Colonic mucosa (tissue), 4 donors: ENCODE measurements at regions not wholly inside any gene's neighbourhood (a gene's known extent, or its start where the extent isn't known, plus 50 kb on each side); places are given as distances from the start of the nearest gene placed in this dataset.

Experiments
- DNase-seq: peaks from one replicate; pipeline ENCODE4 v3.0.0-alpha.2; 2020
- H3K27ac ChIP-seq: fragments of 200-600 bp; one replicate; pipeline ENCODE4 v1.8.0; 2021
- H3K27me3 ChIP-seq: fragments of 200-600 bp; one replicate; pipeline ENCODE4 v1.8.0; 2021
- H3K36me3 ChIP-seq: fragments of 200-600 bp; one replicate; pipeline ENCODE4 v1.8.0; 2021
- H3K4me1 ChIP-seq: fragments of 200-600 bp; one replicate; pipeline ENCODE4 v1.8.0; 2021; ENCODE audit warnings: mild to moderate bottlenecking
- H3K4me3 ChIP-seq: fragments of 200-600 bp; one replicate; pipeline ENCODE4 v1.8.0; 2021
- H3K9ac ChIP-seq, 2 donors: one replicate each; pipeline ENCODE4 v1.7.0; 2013; ENCODE audit warnings: control low read depth in 2 of 2, low read depth in 2 of 2, low read length in 2 of 2
- H3K9me3 ChIP-seq: fragments of 200-600 bp; one replicate; pipeline ENCODE4 v1.8.0; 2021
- intact Hi-C: fragments of 100-400 bp; cut with DNase I; formaldehyde crosslinking; loops from one replicate; pipeline ENCODE4 v1.14.1; 2022
- TF ChIP-seq, protein P1 (sequence below): fragments of 200-600 bp; IDR thresholded peaks from one replicate; pipeline ENCODE4 v1.8.0; 2022; ENCODE audit warnings: antibody characterized with exemption, mild to moderate bottlenecking
- donor health status: healthy.
- donor health status: DM: no; HTN: no; CAD: no.
- donor health status: DM: no; HTN: no; CAD: no.

DNA sequence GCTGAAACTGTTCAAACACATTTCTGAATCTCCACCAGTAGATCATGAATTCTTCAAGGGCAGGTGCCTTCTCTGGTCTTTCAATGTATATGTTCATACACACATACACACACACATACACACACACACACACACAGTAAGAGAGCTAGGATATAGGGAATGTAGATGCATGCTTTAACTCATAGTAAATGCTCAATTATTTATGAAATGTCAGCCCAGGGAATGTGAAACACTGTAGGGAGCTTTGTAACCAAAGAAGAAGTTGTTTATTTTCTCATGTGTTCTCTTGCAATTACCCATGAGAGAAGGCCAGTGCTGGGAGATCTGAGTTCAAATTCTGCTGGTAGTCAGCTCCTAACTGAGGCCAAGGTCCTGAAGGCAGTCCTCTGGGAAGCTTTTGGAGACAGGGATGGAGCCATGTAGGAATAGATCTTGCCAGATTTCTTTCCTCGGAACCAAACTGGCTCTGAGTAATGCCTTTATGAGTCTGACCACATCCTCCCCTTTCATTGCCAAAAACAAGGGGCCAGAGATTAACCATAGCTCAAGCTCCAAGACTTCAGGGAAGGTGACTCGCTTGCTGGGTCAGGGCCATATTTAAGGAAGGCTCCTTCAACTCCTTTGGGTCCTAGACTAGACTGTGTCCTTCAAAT is 487.0 kb upstream of the TNC start:
- no peak for DNase-seq
- Histone ChIP-seq H3K27ac (no peak overlapping the region), H3K4me1 (no peaks in the 10 kb centered on the region), H3K36me3 (no peaks in the 10 kb centered on the region), H3K4me3 (no peak overlapping the region), H3K9ac (no peak overlapping the region), H3K27me3 (no peaks in the 10 kb centered on the region), H3K9me3 (no peaks in the 10 kb centered on the region)
- intact Hi-C loops, result no loop called here
- TF ChIP-seq, protein P1, sequence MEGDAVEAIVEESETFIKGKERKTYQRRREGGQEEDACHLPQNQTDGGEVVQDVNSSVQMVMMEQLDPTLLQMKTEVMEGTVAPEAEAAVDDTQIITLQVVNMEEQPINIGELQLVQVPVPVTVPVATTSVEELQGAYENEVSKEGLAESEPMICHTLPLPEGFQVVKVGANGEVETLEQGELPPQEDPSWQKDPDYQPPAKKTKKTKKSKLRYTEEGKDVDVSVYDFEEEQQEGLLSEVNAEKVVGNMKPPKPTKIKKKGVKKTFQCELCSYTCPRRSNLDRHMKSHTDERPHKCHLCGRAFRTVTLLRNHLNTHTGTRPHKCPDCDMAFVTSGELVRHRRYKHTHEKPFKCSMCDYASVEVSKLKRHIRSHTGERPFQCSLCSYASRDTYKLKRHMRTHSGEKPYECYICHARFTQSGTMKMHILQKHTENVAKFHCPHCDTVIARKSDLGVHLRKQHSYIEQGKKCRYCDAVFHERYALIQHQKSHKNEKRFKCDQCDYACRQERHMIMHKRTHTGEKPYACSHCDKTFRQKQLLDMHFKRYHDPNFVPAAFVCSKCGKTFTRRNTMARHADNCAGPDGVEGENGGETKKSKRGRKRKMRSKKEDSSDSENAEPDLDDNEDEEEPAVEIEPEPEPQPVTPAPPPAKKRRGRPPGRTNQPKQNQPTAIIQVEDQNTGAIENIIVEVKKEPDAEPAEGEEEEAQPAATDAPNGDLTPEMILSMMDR, result no peak

DNA sequence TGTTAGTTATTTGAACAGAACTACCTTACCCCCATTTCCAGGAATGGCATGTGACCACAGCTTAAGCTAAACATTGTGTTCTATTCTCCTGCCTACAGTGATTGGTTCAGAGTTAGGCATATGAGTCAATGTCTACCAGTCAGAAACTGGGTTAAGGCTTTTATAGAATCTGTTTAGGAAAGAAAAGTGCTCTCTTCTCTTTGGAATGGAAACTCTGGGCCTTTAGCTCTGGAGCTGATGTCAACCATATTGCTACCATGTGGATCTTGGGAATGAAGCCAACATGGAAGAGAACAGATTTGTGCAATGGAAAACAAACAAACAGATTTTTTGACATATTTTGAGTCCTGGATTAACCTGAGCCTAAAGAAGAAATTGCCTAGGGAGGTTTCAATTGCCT is 488.9 kb upstream of the TNC start:
- no peaks in the 10 kb centered on the region for H3K36me3 ChIP-seq
- H3K4me1 ChIP-seq, result no peaks in the 10 kb centered on the region
- no peak for DNase-seq
- no peak overlapping the region for H3K4me3 ChIP-seq
- no peak overlapping the region for H3K27ac ChIP-seq
- no peaks in the 10 kb centered on the region for H3K9me3 ChIP-seq
- no peaks in the 10 kb centered on the region for H3K27me3 ChIP-seq
- H3K9ac ChIP-seq, result no peak overlapping the region
- TF ChIP-seq, protein P1, result no peak
- intact Hi-C loops, result no loop called here

DNA sequence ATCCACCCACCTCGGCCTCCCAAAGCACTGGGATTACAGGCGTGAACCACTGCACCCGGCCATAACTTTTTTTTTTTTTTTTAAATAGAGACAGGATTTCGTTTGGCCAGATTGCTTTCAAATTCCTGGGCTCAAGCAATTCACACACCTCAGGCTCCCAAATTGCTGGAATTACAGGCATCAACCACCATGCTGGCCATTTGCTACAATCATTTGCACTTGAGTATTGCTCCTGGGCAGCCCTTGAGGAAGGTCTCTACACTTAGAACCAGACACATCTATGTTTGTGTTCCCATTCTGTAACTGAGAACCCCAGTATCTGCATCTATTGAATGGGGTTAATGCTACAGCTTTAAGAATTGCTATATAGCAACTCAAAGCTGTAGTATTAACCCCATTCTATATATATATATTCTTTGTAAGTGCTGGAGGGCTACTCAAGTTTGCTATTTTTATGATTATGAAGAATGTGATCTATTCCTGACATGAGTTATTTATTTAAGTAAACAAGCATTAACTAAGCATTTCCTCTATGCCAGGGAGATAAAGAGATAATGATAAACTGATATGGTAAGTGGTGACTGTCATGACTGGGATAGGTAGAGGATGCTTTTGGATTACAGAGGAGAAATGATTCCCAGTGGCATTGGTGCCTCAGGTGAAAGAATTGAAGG is 496.5 kb upstream of the TNC start:
- Histone ChIP-seq H3K4me1 (no peaks in the 10 kb centered on the region), H3K9me3 (no peaks in the 10 kb centered on the region), H3K27ac (no peak overlapping the region), H3K4me3 (no peak overlapping the region), H3K9ac (no peak overlapping the region), H3K27me3 (no peaks in the 10 kb centered on the region), H3K36me3 (no peaks in the 10 kb centered on the region)
- TF ChIP-seq, protein P1, result no peak
- intact Hi-C loops, result no loop called here
- DNase-seq, result no peak

DNA sequence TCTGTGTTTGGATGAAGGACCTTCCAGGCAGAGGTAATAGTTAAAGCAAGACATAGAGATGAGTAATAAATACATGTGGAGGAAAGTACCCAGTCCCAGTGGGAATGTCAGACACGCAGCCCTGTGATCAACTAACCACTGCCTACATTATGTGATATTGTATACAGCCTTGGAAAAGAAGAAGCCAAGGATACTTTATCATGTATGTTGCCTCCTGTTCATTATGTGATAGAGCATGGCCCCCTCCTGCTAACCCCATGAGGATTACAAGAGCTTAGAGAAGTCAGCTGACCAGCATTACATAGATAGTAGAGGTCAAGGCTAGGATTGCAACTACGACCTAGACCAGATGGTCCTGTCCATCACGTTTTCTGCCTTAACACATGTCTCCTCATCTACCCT is 497.0 kb upstream of the TNC start:
- intact Hi-C loops, result no loop called here
- H3K9me3 ChIP-seq, result no peaks in the 10 kb centered on the region
- TF ChIP-seq, protein P1, result no peak
- no peaks in the 10 kb centered on the region for H3K36me3 ChIP-seq
- H3K4me3 ChIP-seq, result no peak overlapping the region
- no peaks in the 10 kb centered on the region for H3K4me1 ChIP-seq
- no peak overlapping the region for H3K9ac ChIP-seq
- no peaks in the 10 kb centered on the region for H3K27me3 ChIP-seq
- DNase-seq, result no peak
- no peak overlapping the region for H3K27ac ChIP-seq

DNA sequence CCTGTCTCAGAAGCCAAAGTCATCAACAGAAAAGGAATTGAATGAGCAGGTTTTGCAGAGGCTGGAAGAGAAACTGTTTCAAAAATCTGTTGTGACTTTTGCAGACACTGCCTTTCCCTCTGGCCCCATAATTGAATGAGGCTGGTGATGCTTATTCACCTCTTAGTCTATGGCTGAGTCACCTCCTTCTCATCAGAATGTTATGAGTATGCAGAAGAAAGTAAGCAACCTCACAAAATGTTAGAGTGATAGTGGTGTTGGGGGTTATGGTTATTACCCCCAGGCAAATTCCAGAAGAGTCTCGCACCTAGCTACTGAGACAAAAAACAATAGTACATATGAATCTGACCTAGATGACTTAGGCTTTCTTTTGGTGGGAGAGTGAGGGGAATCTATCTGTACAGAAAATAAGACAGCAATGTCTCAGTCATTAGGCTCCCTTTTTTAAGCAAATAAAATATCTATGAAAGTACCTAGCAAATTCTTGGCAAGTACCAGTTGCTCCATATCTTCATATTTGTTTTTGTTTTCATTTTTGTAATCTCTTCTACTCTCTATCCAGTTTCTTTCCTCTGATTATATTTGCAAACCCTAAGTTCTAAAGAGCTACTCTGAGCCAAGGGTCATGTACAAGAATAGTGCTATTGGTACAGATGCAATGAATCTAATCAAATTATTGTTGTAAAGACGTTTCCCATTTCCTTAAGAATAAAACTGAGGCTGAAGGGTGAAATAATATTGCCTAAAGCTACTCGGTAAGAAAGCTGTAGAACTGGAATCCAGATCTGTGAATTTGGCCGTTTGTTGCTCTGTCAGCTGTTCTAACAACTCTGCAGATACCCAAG is 498.1 kb upstream of the TNC start:
- H3K27ac ChIP-seq, result no peak overlapping the region
- H3K4me1 ChIP-seq, result no peaks in the 10 kb centered on the region
- no peaks in the 10 kb centered on the region for H3K36me3 ChIP-seq
- H3K27me3 ChIP-seq, result no peaks in the 10 kb centered on the region
- no peaks in the 10 kb centered on the region for H3K9me3 ChIP-seq
- H3K9ac ChIP-seq, result no peak overlapping the region
- intact Hi-C loops, result no loop called here
- DNase-seq, result no peak
- TF ChIP-seq, protein P1, result no peak
- no peak overlapping the region for H3K4me3 ChIP-seq
